ENCODE measurements at regions not wholly inside any gene's neighbourhood (a gene's known extent, or its start where the extent isn't known, plus 50 kb on each side); places are given as distances from the start of the nearest gene placed in this dataset.

DNA sequence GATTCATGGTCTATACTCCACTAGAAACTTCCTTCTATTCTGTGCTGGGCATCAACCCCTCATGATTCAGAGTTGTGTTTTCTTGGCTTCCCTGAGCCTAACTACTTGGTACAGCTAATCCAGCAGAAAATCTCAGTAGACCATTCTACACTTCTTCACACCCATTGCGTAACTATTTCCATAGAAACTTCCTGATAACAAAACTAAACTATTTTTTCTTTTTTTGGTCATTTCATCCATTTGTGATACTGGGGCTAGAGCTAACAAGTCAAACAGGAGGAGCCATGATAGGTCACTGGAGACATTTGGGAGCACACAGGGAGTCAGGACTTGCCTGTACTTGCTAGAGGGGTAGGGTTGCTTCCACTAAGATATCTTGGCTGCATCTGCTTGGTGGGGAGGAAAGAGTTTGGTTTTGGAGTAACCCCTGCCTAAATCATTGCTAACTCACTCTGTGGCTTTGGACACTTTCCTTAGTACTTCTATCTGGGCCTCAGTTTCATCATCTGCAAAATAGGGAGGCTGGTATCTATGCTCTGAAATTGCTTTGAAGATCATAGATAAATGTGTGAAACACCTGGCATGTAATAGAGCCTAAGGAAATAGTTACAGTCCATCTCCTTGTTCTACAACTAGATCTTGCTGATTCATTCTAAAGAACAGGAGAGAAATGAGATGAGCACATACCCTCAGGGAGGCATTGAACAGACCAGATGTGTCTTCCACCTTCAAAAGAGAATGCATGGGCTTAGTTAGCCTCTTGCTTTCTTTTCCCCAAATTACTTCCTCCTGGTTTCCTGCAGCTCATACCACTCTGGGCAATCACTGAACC, 127.9 kb upstream of the ADGRF1 start:
- no peak overlapping the region for H3K9ac ChIP-seq (ENCODE audit: insufficient read length, low read depth)
- peaks cover 2% of the 10 kb centered on the region for H3K4me1 ChIP-seq (ENCODE audit: insufficient read depth, insufficient read length)
- H3K36me3 ChIP-seq (ENCODE audit: insufficient read depth, insufficient read length, low read length), result no peaks in the 10 kb centered on the region
- H3K9me3 ChIP-seq (ENCODE audit: insufficient read depth, low read length), result no peaks in the 10 kb centered on the region
- no peaks in the 10 kb centered on the region for H3K27me3 ChIP-seq (ENCODE audit: insufficient read depth, insufficient read length)
- H3K4me3 ChIP-seq (ENCODE audit: insufficient read length, low read depth), result no peak overlapping the region
- TF ChIP-seq YY1 (IDR thresholded peaks at IDR 0.05; ENCODE audit: insufficient read depth, insufficient read length) (no peak), SUZ12 (IDR thresholded peaks at IDR 0.05; ENCODE audit: extremely low read depth, insufficient read depth, insufficient read length) (no peak), ZNF274 (IDR thresholded peaks at IDR 0.05; ENCODE audit: low read depth, low read length) (no peak)
- DNase-seq (ENCODE audit: low read depth, low spot score), result no peak

- H3K36me3 ChIP-seq (ENCODE audit: insufficient read depth, insufficient read length, low read length), result no peaks in the 10 kb centered on the region
- no peak overlapping the region for H3K4me3 ChIP-seq (ENCODE audit: insufficient read length, low read depth)
- peaks cover 2% of the 10 kb centered on the region for H3K4me1 ChIP-seq (ENCODE audit: insufficient read depth, insufficient read length)
- no peaks in the 10 kb centered on the region for H3K27me3 ChIP-seq (ENCODE audit: insufficient read depth, insufficient read length)
- DNase-seq (ENCODE audit: low read depth, low spot score), result no peak
- no peak overlapping the region for H3K9ac ChIP-seq (ENCODE audit: insufficient read length, low read depth)
- H3K9me3 ChIP-seq (ENCODE audit: insufficient read depth, low read length), result no peaks in the 10 kb centered on the region
- TF ChIP-seq YY1 (IDR thresholded peaks at IDR 0.05; ENCODE audit: insufficient read depth, insufficient read length), result no peak
- no peak for TF ChIP-seq ZNF274 (IDR thresholded peaks at IDR 0.05; ENCODE audit: low read depth, low read length)
- no peak for TF ChIP-seq SUZ12 (IDR thresholded peaks at IDR 0.05; ENCODE audit: extremely low read depth, insufficient read depth, insufficient read length)
Observed at GRCh38 chr6:47168180-47168579, 126.0 kb upstream of the ADGRF1 start.

DNA sequence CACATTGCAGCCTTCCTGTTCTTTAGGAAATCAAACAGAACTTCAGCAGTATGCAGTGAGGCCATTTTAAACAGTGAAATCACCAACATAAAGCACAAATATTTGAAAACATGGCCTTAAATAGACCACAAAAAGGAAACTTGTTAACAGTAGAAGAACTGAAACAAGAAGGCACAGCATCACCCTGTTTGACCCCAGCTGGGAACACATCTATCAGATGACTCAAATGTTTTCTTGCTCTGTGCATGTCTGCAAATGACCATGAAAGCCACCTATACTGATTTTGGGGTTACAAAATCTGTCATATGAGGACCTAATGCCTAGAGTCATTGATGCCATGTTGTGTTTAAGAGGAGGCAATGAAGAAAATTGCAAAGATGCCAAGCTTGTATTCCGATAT, 123.8 kb upstream of the ADGRF1 start:
- TF ChIP-seq SUZ12 (IDR thresholded peaks at IDR 0.05; ENCODE audit: extremely low read depth, insufficient read depth, insufficient read length) (no peak), ZNF274 (IDR thresholded peaks at IDR 0.05; ENCODE audit: low read depth, low read length) (no peak), YY1 (IDR thresholded peaks at IDR 0.05; ENCODE audit: insufficient read depth, insufficient read length) (no peak)

DNA sequence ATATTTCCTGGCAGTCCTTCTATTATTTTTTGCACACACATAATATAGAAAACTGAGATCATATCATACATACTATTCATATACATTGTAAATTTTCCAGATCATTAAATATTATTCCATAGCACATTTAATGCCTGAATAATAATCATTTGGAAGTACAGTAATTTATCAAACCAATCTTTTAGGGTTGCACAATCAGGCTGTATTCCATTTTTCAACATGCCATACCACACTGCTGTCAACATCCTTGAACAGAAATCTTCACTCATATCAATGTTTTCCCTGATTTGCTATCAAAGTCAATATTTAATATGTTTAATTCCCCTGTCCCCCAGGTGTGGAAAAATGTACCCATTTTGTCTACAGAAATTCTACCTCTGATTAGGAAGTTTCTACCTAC, 122.7 kb upstream of the ADGRF1 start:
- no peaks in the 10 kb centered on the region for H3K36me3 ChIP-seq (ENCODE audit: insufficient read depth, insufficient read length, low read length)
- no peak overlapping the region for H3K4me3 ChIP-seq (ENCODE audit: insufficient read length, low read depth)
- no peak for DNase-seq (ENCODE audit: low read depth, low spot score)
- H3K9me3 ChIP-seq (ENCODE audit: insufficient read depth, low read length), result no peaks in the 10 kb centered on the region
- H3K9ac ChIP-seq (ENCODE audit: insufficient read length, low read depth), result no peak overlapping the region
- H3K4me1 ChIP-seq (ENCODE audit: insufficient read depth, insufficient read length), result peaks cover 2% of the 10 kb centered on the region
- TF ChIP-seq SUZ12 (IDR thresholded peaks at IDR 0.05; ENCODE audit: extremely low read depth, insufficient read depth, insufficient read length), result no peak
- TF ChIP-seq YY1 (IDR thresholded peaks at IDR 0.05; ENCODE audit: insufficient read depth, insufficient read length), result no peak
- no peak for TF ChIP-seq ZNF274 (IDR thresholded peaks at IDR 0.05; ENCODE audit: low read depth, low read length)
- no peaks in the 10 kb centered on the region for H3K27me3 ChIP-seq (ENCODE audit: insufficient read depth, insufficient read length)

More for the DNA sequence above, 123.8 kb upstream of the ADGRF1 start:
- DNase-seq (ENCODE audit: low read depth, low spot score), result no peak
- H3K9ac ChIP-seq (ENCODE audit: insufficient read length, low read depth), result no peak overlapping the region
- H3K27me3 ChIP-seq (ENCODE audit: insufficient read depth, insufficient read length), result no peaks in the 10 kb centered on the region
- H3K4me1 ChIP-seq (ENCODE audit: insufficient read depth, insufficient read length), result peaks cover 2% of the 10 kb centered on the region
- H3K4me3 ChIP-seq (ENCODE audit: insufficient read length, low read depth), result no peak overlapping the region
- no peaks in the 10 kb centered on the region for H3K9me3 ChIP-seq (ENCODE audit: insufficient read depth, low read length)
- H3K36me3 ChIP-seq (ENCODE audit: insufficient read depth, insufficient read length, low read length), result no peaks in the 10 kb centered on the region

- DNase-seq (ENCODE audit: low read depth, low spot score), result no peak
- TF ChIP-seq YY1 (IDR thresholded peaks at IDR 0.05; ENCODE audit: insufficient read depth, insufficient read length) (no peak), SUZ12 (IDR thresholded peaks at IDR 0.05; ENCODE audit: extremely low read depth, insufficient read depth, insufficient read length) (no peak), ZNF274 (IDR thresholded peaks at IDR 0.05; ENCODE audit: low read depth, low read length) (no peak)
- Histone ChIP-seq H3K9me3 (ENCODE audit: insufficient read depth, low read length) (no peaks in the 10 kb centered on the region), H3K4me1 (ENCODE audit: insufficient read depth, insufficient read length) (peaks cover 1% of the 10 kb centered on the region), H3K9ac (ENCODE audit: insufficient read length, low read depth) (no peak overlapping the region), H3K4me3 (ENCODE audit: insufficient read length, low read depth) (no peak overlapping the region), H3K27me3 (ENCODE audit: insufficient read depth, insufficient read length) (no peaks in the 10 kb centered on the region), H3K36me3 (ENCODE audit: insufficient read depth, insufficient read length, low read length) (no peaks in the 10 kb centered on the region)
Observed at GRCh38 chr6:47163536-47163935, 121.4 kb upstream of the ADGRF1 start.

- H3K27me3 ChIP-seq (ENCODE audit: insufficient read depth, insufficient read length), result no peaks in the 10 kb centered on the region
- DNase-seq (ENCODE audit: low read depth, low spot score), result no peak
- H3K4me3 ChIP-seq (ENCODE audit: insufficient read length, low read depth), result no peak overlapping the region
- TF ChIP-seq SUZ12 (IDR thresholded peaks at IDR 0.05; ENCODE audit: extremely low read depth, insufficient read depth, insufficient read length) (no peak), YY1 (IDR thresholded peaks at IDR 0.05; ENCODE audit: insufficient read depth, insufficient read length) (no peak), ZNF274 (IDR thresholded peaks at IDR 0.05; ENCODE audit: low read depth, low read length) (no peak)
- H3K9ac ChIP-seq (ENCODE audit: insufficient read length, low read depth), result no peak overlapping the region
- no peaks in the 10 kb centered on the region for H3K36me3 ChIP-seq (ENCODE audit: insufficient read depth, insufficient read length, low read length)
- no peaks in the 10 kb centered on the region for H3K9me3 ChIP-seq (ENCODE audit: insufficient read depth, low read length)
- no peaks in the 10 kb centered on the region for H3K4me1 ChIP-seq (ENCODE audit: insufficient read depth, insufficient read length)
Observed at GRCh38 chr6:47162793-47163192, 120.7 kb upstream of the ADGRF1 start.

GRCh38 chr6:47162231-47162630, 120.1 kb upstream of the ADGRF1 start:
- H3K4me1 ChIP-seq (ENCODE audit: insufficient read depth, insufficient read length), result no peaks in the 10 kb centered on the region
- no peak for TF ChIP-seq ZNF274 (IDR thresholded peaks at IDR 0.05; ENCODE audit: low read depth, low read length)
- TF ChIP-seq YY1 (IDR thresholded peaks at IDR 0.05; ENCODE audit: insufficient read depth, insufficient read length), result no peak
- TF ChIP-seq SUZ12 (IDR thresholded peaks at IDR 0.05; ENCODE audit: extremely low read depth, insufficient read depth, insufficient read length), result no peak
- H3K4me3 ChIP-seq (ENCODE audit: insufficient read length, low read depth), result no peak overlapping the region

More at GRCh38 chr6:47162231-47162630, 120.1 kb upstream of the ADGRF1 start:
- DNase-seq (ENCODE audit: low read depth, low spot score), result no peak
- Histone ChIP-seq H3K36me3 (ENCODE audit: insufficient read depth, insufficient read length, low read length) (no peaks in the 10 kb centered on the region), H3K9ac (ENCODE audit: insufficient read length, low read depth) (no peak overlapping the region), H3K9me3 (ENCODE audit: insufficient read depth, low read length) (no peaks in the 10 kb centered on the region), H3K27me3 (ENCODE audit: insufficient read depth, insufficient read length) (no peaks in the 10 kb centered on the region)
